ENCODE measurements at regions not wholly inside any gene's neighbourhood (a gene's known extent, or its start where the extent isn't known, plus 50 kb on each side); places are given as distances from the start of the nearest gene placed in this dataset.

- H3K27ac Mint-ChIP-seq, result no peak overlapping the region
- no peak for TF ChIP-seq CTCF (conservative IDR thresholded peaks at IDR 0.05)
- peaks cover 6% of the 10 kb centered on the region for H3K9me3 Mint-ChIP-seq
- no peak for DNase-seq (ENCODE audit: extremely low spot score, unreplicated experiment)
- no peaks in the 10 kb centered on the region for H3K27me3 Mint-ChIP-seq
- H3K36me3 Mint-ChIP-seq, result no peaks in the 10 kb centered on the region
- peaks cover 14% of the 10 kb centered on the region for H3K4me1 Mint-ChIP-seq (ENCODE audit: unreplicated experiment)
- H3K4me3 Mint-ChIP-seq, result no peak overlapping the region
Observed at GRCh38 chr3:151630035-151630434, 103.7 kb upstream of the AADACL2 start.

- Mint-ChIP-seq H3K9me3 (no peaks in the 10 kb centered on the region), H3K4me3 (no peak overlapping the region), H3K27me3 (no peaks in the 10 kb centered on the region), H3K4me1 (ENCODE audit: unreplicated experiment) (peaks cover under 1% of the 10 kb centered on the region), H3K27ac (no peak overlapping the region), H3K36me3 (no peaks in the 10 kb centered on the region)
- no peak for DNase-seq (ENCODE audit: extremely low spot score, unreplicated experiment)
- no peak for TF ChIP-seq CTCF (conservative IDR thresholded peaks at IDR 0.05)
Observed at GRCh38 chr3:151625586-151625985, 108.1 kb upstream of the AADACL2 start.

DNA sequence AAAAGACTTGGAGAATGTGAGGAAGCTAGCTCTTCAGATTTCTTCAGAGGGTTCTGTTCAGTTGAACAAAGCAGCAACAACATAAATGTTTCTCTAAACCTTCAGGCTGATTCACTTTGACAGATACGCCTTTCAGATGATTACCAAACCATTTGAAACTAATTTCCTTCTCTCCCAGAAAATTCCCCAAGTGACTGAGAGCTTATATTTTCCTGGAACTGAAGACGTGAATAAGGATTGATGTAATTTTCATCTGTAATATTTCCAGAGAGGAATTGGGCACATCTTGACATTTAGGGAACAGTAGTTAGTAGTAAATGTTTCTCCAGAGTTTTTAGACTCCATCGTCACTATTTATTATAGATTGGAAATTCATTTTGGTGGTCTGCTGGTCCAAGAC, 108.6 kb upstream of the AADACL2 start:
- no peak for DNase-seq (ENCODE audit: extremely low spot score, unreplicated experiment)
- no peak overlapping the region for H3K27ac Mint-ChIP-seq

DNA sequence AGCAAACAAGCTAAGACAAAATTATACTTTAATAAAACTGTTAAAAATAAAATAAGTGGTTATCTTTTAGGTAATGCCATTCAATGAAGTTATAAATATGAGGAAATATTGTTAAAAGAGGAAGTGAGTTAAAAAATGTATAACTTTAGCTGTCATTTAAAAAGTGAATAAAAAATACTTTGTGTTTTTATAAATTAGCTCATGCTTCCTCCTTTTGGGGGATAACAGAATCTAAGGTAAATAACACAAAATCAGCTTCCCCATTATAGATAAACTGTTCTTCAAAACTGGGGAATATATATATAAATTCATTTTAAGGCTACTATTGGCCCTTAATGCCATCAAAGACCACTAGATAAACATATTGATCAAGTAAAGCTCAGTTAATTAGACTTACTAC, 113.7 kb upstream of the AADACL2 start:
- H3K27ac Mint-ChIP-seq, result no peak overlapping the region
- no peak for TF ChIP-seq CTCF (conservative IDR thresholded peaks at IDR 0.05)

More for the DNA sequence above, 108.6 kb upstream of the AADACL2 start:
- TF ChIP-seq CTCF (conservative IDR thresholded peaks at IDR 0.05), result no peak
- no peak overlapping the region for H3K4me3 Mint-ChIP-seq
- no peaks in the 10 kb centered on the region for H3K27me3 Mint-ChIP-seq
- no peaks in the 10 kb centered on the region for H3K36me3 Mint-ChIP-seq
- no peaks in the 10 kb centered on the region for H3K4me1 Mint-ChIP-seq (ENCODE audit: unreplicated experiment)
- no peaks in the 10 kb centered on the region for H3K9me3 Mint-ChIP-seq

DNA sequence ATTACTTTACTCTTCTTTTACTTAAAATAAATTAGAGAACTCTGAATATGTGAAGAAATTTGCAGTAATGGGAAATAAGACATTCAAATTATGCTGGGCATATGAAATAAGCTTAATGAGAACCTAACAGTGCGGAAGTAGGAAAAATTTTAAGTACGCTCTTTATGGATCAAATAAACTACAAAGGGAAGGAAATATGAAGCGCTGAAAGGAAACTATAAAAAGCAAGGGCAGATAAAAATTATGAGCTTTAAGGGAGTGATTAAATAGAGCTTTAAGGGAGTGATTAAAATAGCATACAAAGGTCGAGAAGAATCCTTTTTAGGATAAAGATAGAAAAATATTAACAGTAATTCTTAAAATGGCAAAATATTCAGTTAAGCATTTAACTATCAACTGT, 118.3 kb upstream of the AADACL2 start:
- H3K27me3 Mint-ChIP-seq, result no peaks in the 10 kb centered on the region
- TF ChIP-seq CTCF (conservative IDR thresholded peaks at IDR 0.05), result no peak
- H3K36me3 Mint-ChIP-seq, result no peaks in the 10 kb centered on the region
- no peaks in the 10 kb centered on the region for H3K9me3 Mint-ChIP-seq
- no peak for DNase-seq (ENCODE audit: extremely low spot score, unreplicated experiment)
- no peak overlapping the region for H3K27ac Mint-ChIP-seq
- no peak overlapping the region for H3K4me3 Mint-ChIP-seq
- no peaks in the 10 kb centered on the region for H3K4me1 Mint-ChIP-seq (ENCODE audit: unreplicated experiment)

More for the DNA sequence above, 113.7 kb upstream of the AADACL2 start:
- Mint-ChIP-seq H3K4me3 (no peak overlapping the region), H3K36me3 (no peaks in the 10 kb centered on the region), H3K9me3 (no peaks in the 10 kb centered on the region), H3K27me3 (no peaks in the 10 kb centered on the region), H3K4me1 (ENCODE audit: unreplicated experiment) (no peaks in the 10 kb centered on the region)
- no peak for DNase-seq (ENCODE audit: extremely low spot score, unreplicated experiment)

DNA sequence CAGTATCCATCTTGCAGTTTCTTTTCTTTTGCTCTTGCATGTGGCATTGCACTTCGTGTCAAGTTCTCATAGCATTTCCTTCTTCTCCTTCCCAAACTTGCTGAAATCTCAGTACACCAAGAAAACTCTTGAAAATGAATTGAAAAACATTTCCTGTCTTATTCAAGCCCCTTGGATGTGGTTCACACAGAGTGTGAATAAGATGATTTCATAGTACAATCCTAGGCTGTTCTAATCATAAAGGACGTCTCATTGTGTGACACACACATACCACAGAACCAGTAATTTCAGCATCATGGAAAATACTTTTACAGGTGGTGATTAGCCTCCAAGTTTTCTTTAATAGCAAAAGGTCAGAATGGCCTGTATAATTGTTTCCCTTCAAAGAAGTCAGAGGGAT, 121.6 kb upstream of the AADACL2 start:
- TF ChIP-seq CTCF (conservative IDR thresholded peaks at IDR 0.05), result no peak
- no peak overlapping the region for H3K27ac Mint-ChIP-seq
- H3K4me1 Mint-ChIP-seq (ENCODE audit: unreplicated experiment), result no peaks in the 10 kb centered on the region
- no peaks in the 10 kb centered on the region for H3K9me3 Mint-ChIP-seq
- no peaks in the 10 kb centered on the region for H3K27me3 Mint-ChIP-seq
- no peak for DNase-seq (ENCODE audit: extremely low spot score, unreplicated experiment)
- no peak overlapping the region for H3K4me3 Mint-ChIP-seq
- no peaks in the 10 kb centered on the region for H3K36me3 Mint-ChIP-seq

All from type B pancreatic cell (in vitro differentiated cells).